GM23338 (cell line): ENCODE measurements at regions not wholly inside any gene's neighbourhood (a gene's known extent, or its start where the extent isn't known, plus 50 kb on each side); places are given as distances from the start of the nearest gene placed in this dataset.
"Not testable (repeated sequence)": the region's sequence is repeated elsewhere in the genome, so short reads cannot be mapped to it uniquely, and the experiment has no call there.

Experiments
- ATAC-seq: fragments of 200-7000 bp; cut with Tn5 transposase; 3 replicates; pipeline ENCODE4 v1.9.1; 2020
- DNase-seq: peaks from one replicate; pipeline ENCODE4 v3.0.0-alpha.2; 2015; ENCODE audit warnings: low spot score
- H2AFZ ChIP-seq: fragments of 200-600 bp; sonication (generic); 2 replicates; pipeline ENCODE4 v1.8.0; 2016; ENCODE audit warnings: antibody characterized with exemption, mild to moderate bottlenecking, moderate library complexity
- H3F3A ChIP-seq: fragments of 200-600 bp; sonication (generic); replicated peaks from 2 replicates; pipeline ENCODE4 v1.8.0; 2017; ENCODE audit warnings: antibody characterized with exemption, mixed run types, low read depth
- H3K27ac ChIP-seq: fragments of 200-600 bp; sonication (generic); 2 replicates; pipeline ENCODE4 v1.6.1; 2016; ENCODE audit warnings: low read depth
- H3K27me3 ChIP-seq: fragments of 200-600 bp; sonication (generic); 2 replicates; pipeline ENCODE4 v1.8.0; 2016; ENCODE audit warnings: mild to moderate bottlenecking, mixed run types, moderate library complexity; ENCODE audit not compliant: insufficient read depth
- H3K36me3 ChIP-seq: fragments of 200-600 bp; sonication (generic); 2 replicates; pipeline ENCODE4 v1.8.0; 2016; ENCODE audit warnings: mild to moderate bottlenecking; ENCODE audit not compliant: insufficient read depth
- H3K4me1 ChIP-seq: fragments of 200-600 bp; sonication (generic); 2 replicates; pipeline ENCODE4 v1.8.0; 2016; ENCODE audit warnings: mild to moderate bottlenecking, moderate library complexity; ENCODE audit not compliant: insufficient read depth
- H3K4me2 ChIP-seq: fragments of 200-600 bp; sonication (generic); 2 replicates; pipeline ENCODE4 v1.7.1; 2017; ENCODE audit warnings: mixed run types
- H3K4me3 ChIP-seq: fragments of 200-600 bp; sonication (generic); 2 replicates; pipeline ENCODE4 v1.6.1; 2016; ENCODE audit warnings: mixed run types
- H3K79me2 ChIP-seq: fragments of 200-600 bp; sonication (generic); replicated peaks from 2 replicates; pipeline ENCODE4 v1.8.0; 2017; ENCODE audit warnings: mild to moderate bottlenecking; ENCODE audit not compliant: insufficient read depth
- H3K9me2 ChIP-seq: fragments of 200-600 bp; sonication (generic); 2 replicates; pipeline ENCODE4 v1.8.0; 2017; ENCODE audit not compliant: insufficient read depth
- H4K20me1 ChIP-seq: fragments of 200-600 bp; sonication (generic); replicated peaks from 2 replicates; pipeline ENCODE4 v1.8.0; 2017; ENCODE audit warnings: mild to moderate bottlenecking; ENCODE audit not compliant: insufficient read depth
- H3K27ac Mint-ChIP-seq: 2 replicates; pipeline ENCODE4 v1.8.0; 2020; ENCODE audit warnings: inconsistent platforms, mild to moderate bottlenecking, moderate library complexity, mixed read lengths
- H3K27me3 Mint-ChIP-seq: 3 replicates; pipeline ENCODE4 v1.8.0; 2022; ENCODE audit warnings: low read depth, mild to moderate bottlenecking, moderate library complexity, mixed read lengths, inconsistent platforms; ENCODE audit not compliant: insufficient read depth, poor library complexity
- H3K36me3 Mint-ChIP-seq: 3 replicates; pipeline ENCODE4 v1.8.0; 2021; ENCODE audit warnings: low read depth, mild to moderate bottlenecking, inconsistent platforms, moderate library complexity, mixed read lengths
- H3K4me1 Mint-ChIP-seq: 3 replicates; pipeline ENCODE4 v1.8.0; 2020; ENCODE audit warnings: mild to moderate bottlenecking, inconsistent platforms, mixed read lengths
- H3K4me3 Mint-ChIP-seq: 3 replicates; pipeline ENCODE4 v1.8.0; 2021; ENCODE audit warnings: moderate library complexity, mild to moderate bottlenecking, inconsistent platforms, mixed read lengths
- H3K9me3 Mint-ChIP-seq: 3 replicates; pipeline ENCODE4 v1.8.0; 2020; ENCODE audit warnings: moderate library complexity, mild to moderate bottlenecking, inconsistent platforms, mixed read lengths
- CREB1 ChIP-seq: fragments of 250-450 bp; sonication (Bioruptor Pico); IDR thresholded peaks from 2 replicates; pipeline ENCODE4 v1.5.0; 2020; ENCODE audit warnings: low read depth, mild to moderate bottlenecking, moderate library complexity
- CTCF ChIP-seq, 2 experiments: fragments of 200-600 bp in 1 of 2; sonication (generic) in 1 of 2; conservative IDR thresholded peaks; 2 replicates each; pipeline versions ENCODE4 v1.5.1 to v1.6.1; 2016 to 2017; ENCODE audit warnings: antibody characterized with exemption in 2 of 2, low read depth in 2 of 2, mild to moderate bottlenecking in 2 of 2, moderate library complexity in 1 of 2
- ETS1 ChIP-seq: IDR thresholded peaks from 2 replicates; pipeline ENCODE4 v1.6.1; 2016; ENCODE audit warnings: antibody characterized with exemption
- EZH2 ChIP-seq: fragments of 200-600 bp; sonication (generic); IDR thresholded peaks from one replicate; pipeline ENCODE4 v1.8.0; 2017; ENCODE audit warnings: antibody characterized with exemption, mild to moderate bottlenecking, low read depth; ENCODE audit not compliant: unreplicated experiment
- EZH2phosphoT487 ChIP-seq: fragments of 200-600 bp; sonication (generic); IDR thresholded peaks from one replicate; pipeline ENCODE4 v1.8.1; 2018; ENCODE audit warnings: antibody characterized with exemption; ENCODE audit not compliant: unreplicated experiment
- NANOG ChIP-seq: IDR thresholded peaks from 2 replicates; pipeline ENCODE4 v1.6.1; 2016; ENCODE audit warnings: antibody characterized with exemption, borderline replicate concordance
- STAT1 ChIP-seq: IDR thresholded peaks from one replicate; pipeline ENCODE4 v1.6.1; 2016; ENCODE audit warnings: antibody characterized with exemption; ENCODE audit not compliant: unreplicated experiment
- ZNF114 ChIP-seq: fragments of 250-450 bp; sonication (Bioruptor Pico); IDR thresholded peaks from 2 replicates; pipeline ENCODE4 v1.5.0; 2020; ENCODE audit warnings: mild to moderate bottlenecking, moderate library complexity

- H3K27ac Mint-ChIP-seq = no peak overlapping the region
- no peak overlapping the region for H3K4me3 Mint-ChIP-seq
- H3K4me2 ChIP-seq = peak overlapping the region; percentile 70; the same call in 1 of the 2 replicates
- peaks cover 5% of the 10 kb centered on the region for H3K27me3 ChIP-seq
- H3K27ac ChIP-seq = no peak overlapping the region
- H3K9me3 Mint-ChIP-seq = no peaks in the 10 kb centered on the region; the same call in 2 of the 3 replicates
- peaks cover 8% of the 10 kb centered on the region; the same call in 1 of the 2 replicates for H3K4me1 ChIP-seq
- no peaks in the 10 kb centered on the region for H3K9me2 ChIP-seq
- peaks cover 17% of the 10 kb centered on the region; the same call in 2 of the 3 replicates for H3K4me1 Mint-ChIP-seq
- no peak for TF ChIP-seq ETS1
- no peak for TF ChIP-seq CTCF (conservative IDR thresholded peaks at IDR 0.05; ENCODE audit: low read depth in 2 of 2)
- TF ChIP-seq CREB1 (CRISPR knock-in tag) = no peak
- TF ChIP-seq EZH2 = no peak
- no peak for TF ChIP-seq STAT1
- no peak for TF ChIP-seq NANOG
- no peaks in the 10 kb centered on the region for H4K20me1 ChIP-seq
- no peaks in the 10 kb centered on the region for H3K79me2 ChIP-seq
- DNase-seq = no peak
- ATAC-seq = no peak
- peak overlapping the region; percentile 97 for H2AFZ ChIP-seq
- H3K27me3 Mint-ChIP-seq = peaks cover 9% of the 10 kb centered on the region
- no peaks in the 10 kb centered on the region for H3K36me3 Mint-ChIP-seq
- no peaks in the 10 kb centered on the region for H3K36me3 ChIP-seq
- no peaks in the 10 kb centered on the region for H3F3A ChIP-seq
- 0 out of 2 replicates have a peak overlapping the region, but pooled peaks have one; percentile 34 for H3K4me3 ChIP-seq
Measured at GRCh38 chr5:174793076-174793475, 68.7 kb downstream of the MSX2 start.

- peaks cover 17% of the 10 kb centered on the region; the same call in 2 of the 3 replicates for H3K4me1 Mint-ChIP-seq
Measured at GRCh38 chr5:174792265-174792664, 67.9 kb downstream of the MSX2 start.

GRCh38 chr5:174790906-174791305 lies 66.5 kb downstream of the MSX2 start:
- Histone ChIP-seq H3K4me2 (no peak overlapping the region), H4K20me1 (no peaks in the 10 kb centered on the region), H3F3A (no peaks in the 10 kb centered on the region), H3K27me3 (peaks cover 5% of the 10 kb centered on the region), H3K4me1 (peaks cover 8% of the 10 kb centered on the region; the same call in 1 of the 2 replicates), H3K9me2 (no peaks in the 10 kb centered on the region), H3K4me3 (no peak overlapping the region), H3K36me3 (no peaks in the 10 kb centered on the region), H2AFZ (no peak overlapping the region), H3K79me2 (no peaks in the 10 kb centered on the region), H3K27ac (no peak overlapping the region)
- Mint-ChIP-seq H3K27ac (no peak overlapping the region), H3K36me3 (no peaks in the 10 kb centered on the region), H3K4me1 (peaks cover 15% of the 10 kb centered on the region; the same call in 2 of the 3 replicates), H3K9me3 (no peaks in the 10 kb centered on the region; the same call in 2 of the 3 replicates), H3K27me3 (peaks cover 9% of the 10 kb centered on the region), H3K4me3 (no peak overlapping the region)
- no peak for DNase-seq
- no peak for ATAC-seq
- TF ChIP-seq NANOG = no peak
- no peak for TF ChIP-seq ZNF114 (CRISPR knock-in tag)
- no peak for TF ChIP-seq ETS1
- TF ChIP-seq EZH2phosphoT487 = no peak

More at GRCh38 chr5:174792265-174792664, 67.9 kb downstream of the MSX2 start:
- H3K27ac ChIP-seq, H3K4me2 ChIP-seq, H3K27ac Mint-ChIP-seq, H3K9me3 Mint-ChIP-seq, H3K27me3 ChIP-seq, H3F3A ChIP-seq, H4K20me1 ChIP-seq, ATAC-seq, DNase-seq, H3K4me3 ChIP-seq, H2AFZ ChIP-seq, H3K9me2 ChIP-seq, H3K36me3 ChIP-seq, H3K79me2 ChIP-seq, H3K4me1 ChIP-seq, H3K27me3 Mint-ChIP-seq, H3K36me3 Mint-ChIP-seq, H3K4me3 Mint-ChIP-seq: not testable (repeated sequence)
